PC-9 (cell line): ENCODE measurements at regions not wholly inside any gene's neighbourhood (a gene's known extent, or its start where the extent isn't known, plus 50 kb on each side); places are given as distances from the start of the nearest gene placed in this dataset.

Experiments
- EZH2 ChIP-seq: fragments of 200-600 bp; sonication (generic); IDR thresholded peaks from 2 replicates; pipeline ENCODE4 v1.8.0; 2017; ENCODE audit warnings: antibody characterized with exemption, low read depth
- TF ChIP-seq, protein P1 (sequence below): fragments of 200-600 bp; sonication (generic); conservative IDR thresholded peaks from 2 replicates; pipeline ENCODE4 v1.6.1; 2017; ENCODE audit warnings: mixed run types, antibody characterized with exemption, mild to moderate bottlenecking, moderate library complexity

- TF ChIP-seq, protein P1, sequence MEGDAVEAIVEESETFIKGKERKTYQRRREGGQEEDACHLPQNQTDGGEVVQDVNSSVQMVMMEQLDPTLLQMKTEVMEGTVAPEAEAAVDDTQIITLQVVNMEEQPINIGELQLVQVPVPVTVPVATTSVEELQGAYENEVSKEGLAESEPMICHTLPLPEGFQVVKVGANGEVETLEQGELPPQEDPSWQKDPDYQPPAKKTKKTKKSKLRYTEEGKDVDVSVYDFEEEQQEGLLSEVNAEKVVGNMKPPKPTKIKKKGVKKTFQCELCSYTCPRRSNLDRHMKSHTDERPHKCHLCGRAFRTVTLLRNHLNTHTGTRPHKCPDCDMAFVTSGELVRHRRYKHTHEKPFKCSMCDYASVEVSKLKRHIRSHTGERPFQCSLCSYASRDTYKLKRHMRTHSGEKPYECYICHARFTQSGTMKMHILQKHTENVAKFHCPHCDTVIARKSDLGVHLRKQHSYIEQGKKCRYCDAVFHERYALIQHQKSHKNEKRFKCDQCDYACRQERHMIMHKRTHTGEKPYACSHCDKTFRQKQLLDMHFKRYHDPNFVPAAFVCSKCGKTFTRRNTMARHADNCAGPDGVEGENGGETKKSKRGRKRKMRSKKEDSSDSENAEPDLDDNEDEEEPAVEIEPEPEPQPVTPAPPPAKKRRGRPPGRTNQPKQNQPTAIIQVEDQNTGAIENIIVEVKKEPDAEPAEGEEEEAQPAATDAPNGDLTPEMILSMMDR = no peak
- TF ChIP-seq EZH2 = no peak
Measured at GRCh38 chr4:23365086-23365485, 524.8 kb downstream of the PPARGC1A start.
